NAMALWA (cell line): ENCODE measurements at regions not wholly inside any gene's neighbourhood (a gene's known extent, or its start where the extent isn't known, plus 50 kb on each side); places are given as distances from the start of the nearest gene placed in this dataset.
A peak's percentile ranks its signal among the peaks of the same experiment; 100 is the strongest.

ENCODE experiments used
- DNase-seq: peaks from one replicate; pipeline ENCODE4 v3.0.0-alpha.2; 2015; ENCODE audit warnings: low spot score

- peak; percentile 83 for DNase-seq
Measured at GRCh38 chr18:72181241-72181764, 362.8 kb downstream of the CBLN2 start.

- DNase-seq: no peak
Measured at GRCh38 chr18:72180689-72181088, 363.5 kb downstream of the CBLN2 start.

- DNase-seq: no peak
Measured at GRCh38 chr18:72174972-72175649, 369.0 kb downstream of the CBLN2 start.

GRCh38 chr18:72171596-72171995 is 372.5 kb downstream of the CBLN2 start:
- peak; percentile 28 for DNase-seq

- no peak for DNase-seq
Measured at GRCh38 chr18:72161691-72162090, 382.5 kb downstream of the CBLN2 start.

GRCh38 chr18:72160510-72161445 is 383.4 kb downstream of the CBLN2 start:
- peak; percentile 13 for DNase-seq

GRCh38 chr18:72155327-72155726 is 388.8 kb downstream of the CBLN2 start:
- DNase-seq: no peak

GRCh38 chr18:72154926-72155325 is 389.2 kb downstream of the CBLN2 start:
- DNase-seq: no peak

- DNase-seq: no peak
Measured at GRCh38 chr18:72152935-72153334, 391.2 kb downstream of the CBLN2 start.

GRCh38 chr18:72147830-72148229 is 396.3 kb downstream of the CBLN2 start:
- DNase-seq: no peak

GRCh38 chr18:72140007-72140406 is 404.1 kb downstream of the CBLN2 start:
- no peak for DNase-seq

- no peak for DNase-seq
Measured at GRCh38 chr18:72128649-72129048, 415.5 kb downstream of the CBLN2 start.

- DNase-seq: no peak
Measured at GRCh38 chr18:72122103-72122502, 422.0 kb downstream of the CBLN2 start.

- no peak for DNase-seq
Measured at GRCh38 chr18:72119082-72119481, 425.1 kb downstream of the CBLN2 start.

- no peak for DNase-seq
Measured at GRCh38 chr18:72114801-72115594, 429.1 kb downstream of the CBLN2 start.

GRCh38 chr18:72107647-72108383 is 436.3 kb downstream of the CBLN2 start:
- no peak for DNase-seq

GRCh38 chr18:72104851-72105250 is 439.3 kb downstream of the CBLN2 start:
- no peak for DNase-seq

- DNase-seq: peak; percentile 12
Measured at GRCh38 chr18:72102412-72102811, 441.7 kb downstream of the CBLN2 start.

GRCh38 chr18:72100465-72101004 is 443.6 kb downstream of the CBLN2 start:
- DNase-seq: no peak

GRCh38 chr18:72091369-72091768 is 452.8 kb downstream of the CBLN2 start:
- DNase-seq: peak; percentile 37

- peak; percentile 16 for DNase-seq
Measured at GRCh38 chr18:72089432-72089831, 454.7 kb downstream of the CBLN2 start.
